Hippocampal formation (tissue), 2 donors: ENCODE measurements at regions not wholly inside any gene's neighbourhood (a gene's known extent, or its start where the extent isn't known, plus 50 kb on each side); places are given as distances from the start of the nearest gene placed in this dataset.
"Not testable (repeated sequence)": the region's sequence is repeated elsewhere in the genome, so short reads cannot be mapped to it uniquely, and the experiment has no call there.

Source experiments
- DNase-seq, 2 donors: peaks; one replicate each; lab custom pipeline; 2025; lab: John Stamatoyannopoulos, UW

DNA sequence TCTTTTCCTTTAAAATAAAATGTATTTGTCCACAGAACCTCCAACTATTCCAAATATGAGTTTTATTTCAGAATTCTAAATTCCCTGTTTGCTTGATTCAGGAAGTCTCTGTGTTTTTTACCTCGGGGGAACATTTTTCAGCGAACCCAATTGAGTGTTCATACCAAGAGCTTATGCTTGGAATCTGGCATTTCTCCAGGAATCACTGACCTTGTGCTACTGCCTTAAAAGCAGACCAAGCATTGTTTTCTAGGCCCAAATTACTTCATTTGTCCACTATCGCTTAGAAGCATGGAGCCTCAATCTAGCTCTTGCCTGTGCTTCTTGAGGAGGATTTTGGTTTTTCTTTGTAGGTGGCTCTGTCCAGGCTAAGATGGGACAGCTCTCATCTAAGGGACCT lies 59.4 kb downstream of the EBLN1 start:
- no peak for DNase-seq

DNA sequence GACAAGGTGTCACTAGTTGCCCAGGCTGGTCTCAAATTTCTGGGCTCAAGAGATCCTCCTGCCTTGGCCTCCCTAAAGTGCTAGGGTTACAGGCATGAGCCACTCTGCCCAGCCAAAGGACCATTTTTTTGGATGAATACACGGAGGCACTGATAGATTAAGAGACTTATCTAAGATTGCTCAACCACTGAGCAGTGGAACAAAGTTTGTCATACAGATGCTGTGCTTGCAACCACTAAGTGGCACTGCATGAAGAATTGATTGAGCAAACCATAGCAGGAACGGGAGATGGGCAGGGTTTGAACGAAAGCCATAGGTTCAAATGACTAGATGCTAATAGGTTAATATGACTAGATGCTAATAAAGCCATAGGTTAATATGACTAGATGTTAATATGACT lies 61.1 kb downstream of the EBLN1 start:
- DNase-seq: no peak

DNA sequence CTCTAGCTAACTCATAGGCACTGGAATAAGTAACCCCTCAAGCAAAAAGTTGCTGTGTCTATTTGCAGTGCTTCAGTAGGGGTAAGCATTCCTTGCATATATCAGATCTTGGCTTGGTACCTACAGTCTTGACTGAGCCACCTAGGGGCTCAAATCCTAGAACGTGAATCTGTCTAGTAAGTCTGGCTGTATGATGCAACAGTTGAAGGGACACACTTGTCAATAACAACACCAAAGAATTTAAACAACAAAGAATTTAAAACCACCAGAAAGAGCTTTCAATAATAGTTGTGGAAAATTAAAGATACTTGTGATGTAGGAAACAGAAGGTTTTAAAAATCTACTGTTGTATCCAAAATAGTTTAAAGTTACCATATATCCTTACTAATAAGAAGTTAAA lies 65.4 kb downstream of the EBLN1 start:
- no peak for DNase-seq

DNA sequence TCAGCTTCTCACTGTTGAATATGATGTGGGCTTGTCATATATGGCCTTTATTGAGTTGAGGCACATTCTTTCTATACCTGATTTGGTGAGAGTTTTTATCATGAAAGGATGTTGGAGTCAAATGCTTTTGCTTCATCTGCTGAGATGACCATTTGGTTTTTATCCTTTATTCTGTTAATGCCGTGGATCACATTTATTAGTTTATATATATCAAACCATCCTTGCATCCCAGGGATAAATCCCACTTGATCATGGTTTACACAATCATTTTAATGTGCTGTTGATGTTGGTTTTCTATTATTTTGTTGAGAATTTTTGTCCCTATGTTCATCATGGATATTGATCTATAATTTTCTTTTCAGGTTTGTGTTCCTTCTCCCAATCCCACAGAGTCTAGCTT lies 67.0 kb downstream of the EBLN1 start:
- no peak for DNase-seq

DNA sequence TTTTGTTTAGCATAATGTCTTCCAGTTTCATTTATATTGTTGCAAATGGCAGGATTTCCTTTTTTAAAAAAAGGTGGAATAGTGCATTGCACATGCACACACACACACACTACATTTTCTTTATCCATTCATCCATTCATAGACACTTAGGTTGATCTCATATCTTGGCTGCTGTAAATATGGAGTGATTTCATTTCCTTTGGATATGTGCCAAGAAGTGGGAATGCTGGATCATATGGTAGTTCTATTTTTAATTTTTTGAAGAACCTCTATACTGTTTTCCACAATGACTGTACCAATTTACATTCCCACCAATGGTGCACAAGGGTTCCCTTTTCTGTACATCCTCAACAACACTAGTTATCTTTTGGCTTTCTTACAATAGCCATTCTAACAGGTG lies 68.9 kb downstream of the EBLN1 start:
- DNase-seq: no peak

DNA sequence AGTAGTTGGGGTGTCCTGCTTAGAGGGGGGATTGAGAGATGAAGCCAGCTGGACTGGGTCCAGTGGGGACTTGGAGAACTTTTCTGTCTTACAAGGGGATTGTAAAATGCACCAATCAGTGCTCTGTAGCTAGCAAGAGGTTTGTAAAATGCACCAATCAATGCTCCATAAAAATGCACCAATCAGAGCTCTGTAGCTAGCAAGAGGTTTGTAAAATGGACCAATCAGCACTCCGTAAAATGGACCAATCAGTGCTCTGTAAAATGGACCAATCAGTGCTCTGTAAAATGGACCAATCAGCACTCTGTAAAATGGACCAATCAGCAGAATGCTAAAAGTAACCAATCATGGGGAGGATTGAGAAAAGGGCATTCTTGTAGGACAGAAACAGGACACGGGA lies 71.9 kb downstream of the EBLN1 start:
- DNase-seq: not testable (repeated sequence)

DNA sequence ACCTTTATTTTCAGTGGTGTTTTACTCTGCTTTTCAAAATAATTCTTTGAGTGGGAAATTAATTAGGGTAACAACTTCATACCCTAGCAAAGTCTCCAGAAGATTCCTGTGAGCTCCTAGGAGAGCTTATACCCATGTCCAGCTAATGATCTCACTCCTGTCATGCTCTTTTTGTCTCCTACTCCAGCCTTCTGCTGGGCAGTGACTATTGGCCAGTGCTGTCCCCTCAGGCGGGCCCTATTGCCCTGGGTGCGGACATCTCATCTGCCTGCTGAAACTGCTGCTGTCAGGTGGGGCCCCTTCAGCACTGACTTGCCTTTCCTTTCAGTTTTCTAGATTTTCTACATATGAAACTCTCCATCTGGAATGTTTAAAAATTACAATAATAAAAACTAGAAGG lies 80.3 kb downstream of the EBLN1 start:
- peak in 1 of 2 donors; percentile 25 for DNase-seq

DNA sequence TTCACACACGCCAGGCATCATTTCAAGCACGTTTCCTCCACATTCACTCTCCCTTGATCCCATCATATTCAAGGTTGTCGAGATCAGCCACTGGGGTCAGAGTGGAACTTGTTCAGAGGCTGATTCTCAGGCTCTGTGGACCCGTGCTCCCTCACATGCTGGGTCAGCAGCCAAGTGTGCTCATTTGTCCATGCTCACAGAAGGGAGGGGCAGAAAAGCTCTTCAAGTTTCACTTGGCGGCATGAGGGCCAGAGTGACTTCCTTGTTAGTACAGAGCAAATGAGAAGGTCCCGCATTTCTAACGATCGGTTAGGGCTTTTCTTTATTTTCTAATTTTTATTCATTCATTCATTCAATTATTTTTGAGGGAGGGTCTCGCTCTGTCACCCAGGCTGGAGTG lies 82.2 kb downstream of the EBLN1 start:
- no peak for DNase-seq

DNA sequence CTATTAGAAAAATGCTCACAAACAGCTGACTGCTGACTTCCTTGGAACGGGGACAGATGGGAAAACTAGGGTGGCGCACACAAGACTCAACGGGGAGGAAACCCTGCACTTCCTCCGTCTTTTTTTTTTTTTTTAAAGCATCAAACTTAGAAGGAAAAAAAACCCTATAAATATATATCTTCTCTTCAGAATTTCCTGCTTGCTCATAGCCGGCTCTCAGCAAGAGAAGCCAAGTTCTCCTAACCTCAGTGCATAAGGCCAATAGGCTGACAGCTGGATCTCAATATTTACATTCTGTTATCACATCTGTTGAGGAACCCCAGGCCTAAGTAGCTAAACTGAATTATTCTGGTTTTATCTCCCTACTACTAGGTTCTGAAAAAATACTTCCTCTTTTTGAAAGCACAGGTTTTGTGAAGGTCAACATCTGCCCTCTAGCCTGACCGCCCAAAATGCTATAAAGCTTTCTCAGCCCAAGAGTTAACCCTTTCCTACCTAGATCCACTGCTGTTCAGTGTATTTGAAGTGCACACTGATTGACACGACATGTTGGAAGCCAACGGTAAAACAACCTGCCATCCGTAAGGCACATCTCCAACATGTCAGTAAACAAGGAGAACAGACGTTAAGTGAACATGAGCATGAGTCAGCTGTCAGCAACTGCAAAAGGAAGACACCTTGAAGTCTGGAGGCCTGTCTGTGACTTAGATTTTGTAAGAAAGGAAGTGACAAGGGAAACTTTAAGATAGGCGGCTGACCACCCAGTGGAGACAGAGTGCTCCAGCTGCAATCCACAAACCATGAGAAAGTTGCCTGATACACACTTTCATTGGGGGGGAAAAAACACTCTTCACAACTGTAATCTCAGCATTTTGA lies 83.8 kb downstream of the EBLN1 start:
- DNase-seq: no peak

DNA sequence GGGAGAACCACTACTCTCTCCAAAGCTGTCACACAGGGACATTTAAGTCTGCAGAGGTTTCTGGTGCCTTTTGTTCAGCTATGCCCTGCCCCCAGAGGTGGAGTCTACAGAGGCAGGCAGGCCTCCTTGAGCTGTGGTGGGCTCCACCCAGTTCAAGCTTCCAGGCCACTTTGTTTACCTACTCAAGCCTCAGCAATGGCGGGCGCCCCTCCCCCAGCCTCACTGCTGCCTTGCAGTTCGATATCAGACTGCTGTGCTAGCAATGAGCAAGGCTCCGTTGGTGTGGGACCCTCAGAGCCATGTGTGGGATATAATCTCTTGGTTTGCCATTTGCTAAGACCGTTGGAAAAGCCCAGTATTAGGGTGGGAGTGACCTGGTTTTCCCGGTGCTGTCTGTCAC lies 87.0 kb downstream of the EBLN1 start:
- DNase-seq: not testable (repeated sequence)

DNA sequence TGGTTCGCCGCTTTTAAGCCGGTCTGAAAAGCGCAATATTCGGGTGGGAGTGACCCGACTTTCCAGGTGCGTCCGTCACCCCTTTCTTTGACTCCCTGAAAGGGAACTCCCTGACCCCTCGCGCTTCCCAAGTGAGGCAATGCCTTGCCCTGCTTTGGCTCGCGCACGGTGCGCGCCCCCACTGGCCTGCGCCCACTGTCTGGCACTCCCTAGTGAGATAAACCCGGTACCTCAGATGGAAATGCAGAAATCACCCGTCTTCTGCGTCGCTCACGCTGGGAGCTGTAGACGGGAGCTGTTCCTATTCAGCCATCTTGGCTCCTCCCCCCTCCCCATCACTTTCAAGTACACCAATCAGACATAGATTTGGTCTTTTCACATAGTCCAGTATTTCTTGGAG lies 88.2 kb downstream of the EBLN1 start:
- DNase-seq: not testable (repeated sequence)

DNA sequence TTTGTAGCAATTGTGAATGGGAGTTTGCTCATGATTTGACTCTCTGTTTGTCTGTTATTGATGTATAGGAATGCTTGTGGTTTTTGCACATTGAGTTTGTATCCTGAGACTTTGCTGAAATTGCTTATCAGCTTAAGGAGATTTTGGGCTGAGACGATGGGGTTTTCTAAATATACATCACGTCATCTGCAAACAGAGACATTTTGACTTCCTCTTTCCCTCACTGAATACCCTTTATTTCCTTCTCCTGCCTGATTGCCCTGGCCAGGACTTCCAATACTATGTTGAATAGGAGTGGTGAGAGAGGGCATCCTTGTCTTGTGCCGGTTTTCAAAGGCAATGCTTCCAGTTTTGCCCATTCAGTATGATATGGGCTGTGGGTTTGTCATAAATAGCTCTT lies 96.6 kb downstream of the EBLN1 start:
- DNase-seq: not testable (repeated sequence)

DNA sequence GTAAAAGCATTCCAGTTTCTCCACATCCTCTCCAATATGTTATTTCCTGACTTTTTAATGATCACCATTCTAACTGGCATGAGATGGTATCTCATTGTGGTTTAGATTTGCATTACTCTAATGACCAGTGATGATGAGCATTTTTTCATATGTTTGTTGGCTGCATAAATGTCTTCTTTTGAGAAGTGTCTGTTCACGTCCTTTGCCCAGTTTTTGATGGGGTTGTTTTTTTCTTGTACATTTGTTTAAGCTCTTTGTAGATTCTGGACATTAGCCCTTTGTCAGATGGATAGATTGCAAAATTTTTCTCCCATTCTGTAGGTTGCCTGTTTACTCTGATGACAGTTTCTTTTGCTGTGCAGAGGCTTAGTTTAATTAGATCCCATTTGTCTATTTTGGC lies 97.7 kb downstream of the EBLN1 start:
- DNase-seq: not testable (repeated sequence)

DNA sequence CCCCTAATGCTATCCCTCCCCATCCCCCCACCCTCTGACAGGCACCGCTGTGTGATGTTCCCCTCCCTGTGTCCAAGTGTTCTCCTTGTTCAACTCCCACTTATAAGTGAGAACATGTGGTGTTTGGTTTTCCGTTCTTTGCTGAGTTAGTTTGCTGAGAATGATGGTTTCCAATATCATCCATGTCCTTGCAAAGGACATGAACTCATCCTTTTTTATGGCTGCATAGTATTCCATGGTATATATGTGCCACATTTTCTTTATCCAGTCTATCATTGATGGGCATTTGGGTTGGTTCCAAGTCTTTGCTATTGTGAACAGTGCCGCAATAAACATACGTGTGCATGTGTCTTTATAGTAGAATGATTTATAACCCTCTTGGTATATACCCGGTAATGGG lies 98.2 kb downstream of the EBLN1 start:
- not testable (repeated sequence) for DNase-seq

DNA sequence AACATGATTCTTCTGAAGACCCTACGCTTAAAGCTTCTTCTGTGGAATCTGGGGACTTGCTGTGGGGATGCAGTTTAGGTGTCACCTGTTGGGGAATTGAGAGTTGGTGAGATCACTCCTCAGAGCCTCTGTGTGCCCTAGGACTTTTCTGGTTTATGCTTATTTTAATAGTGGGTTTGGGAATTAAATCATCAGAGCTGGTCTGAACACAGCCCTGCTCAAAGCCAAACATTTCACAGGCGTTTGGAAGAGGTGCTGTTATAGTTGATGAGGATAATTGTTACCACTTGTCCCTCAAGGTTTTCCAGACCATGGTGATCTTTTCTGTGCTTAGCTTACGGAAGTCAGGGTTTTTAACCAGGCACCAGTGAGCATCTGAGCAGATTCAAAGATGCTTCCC lies 106.1 kb downstream of the EBLN1 start:
- no peak for DNase-seq

DNA sequence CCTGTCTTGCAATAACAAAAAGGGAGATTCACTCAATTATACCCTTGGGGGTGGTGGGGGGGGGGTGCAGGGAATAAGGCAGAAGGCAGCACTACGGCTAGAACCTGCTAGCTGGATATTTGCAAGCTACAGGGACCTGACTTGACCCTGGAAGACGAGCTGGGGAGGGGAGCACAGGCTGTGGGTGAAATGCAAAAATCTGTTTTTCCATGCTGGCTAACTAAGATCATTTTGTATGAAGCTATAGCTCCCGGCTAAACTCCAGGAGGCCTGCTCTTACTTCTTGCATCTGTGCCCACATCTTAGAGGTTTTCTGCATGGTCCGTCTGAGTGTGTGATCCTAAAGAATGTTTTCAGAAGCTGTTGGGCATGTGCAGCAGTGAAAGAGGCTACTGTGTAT lies 106.6 kb downstream of the EBLN1 start:
- no peak for DNase-seq

DNA sequence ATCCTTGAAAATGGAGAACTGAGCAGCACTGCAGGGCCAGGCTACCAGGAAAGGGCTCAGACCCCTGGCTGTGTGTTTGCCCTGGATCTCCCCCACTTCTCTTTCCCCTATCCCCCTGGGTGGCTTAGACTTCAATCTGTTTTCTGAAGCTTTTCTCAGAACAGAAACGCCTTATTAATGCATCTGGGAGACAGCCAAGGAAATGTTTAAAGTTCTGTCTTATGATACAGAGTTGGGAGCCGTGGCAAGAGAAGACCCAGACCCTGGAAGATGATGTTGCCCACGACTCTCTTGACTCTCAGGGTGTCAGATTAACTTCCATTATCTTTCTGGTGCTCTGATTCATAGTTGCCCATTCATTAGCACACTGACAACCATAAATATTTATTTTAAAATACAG lies 107.1 kb downstream of the EBLN1 start:
- no peak for DNase-seq

DNA sequence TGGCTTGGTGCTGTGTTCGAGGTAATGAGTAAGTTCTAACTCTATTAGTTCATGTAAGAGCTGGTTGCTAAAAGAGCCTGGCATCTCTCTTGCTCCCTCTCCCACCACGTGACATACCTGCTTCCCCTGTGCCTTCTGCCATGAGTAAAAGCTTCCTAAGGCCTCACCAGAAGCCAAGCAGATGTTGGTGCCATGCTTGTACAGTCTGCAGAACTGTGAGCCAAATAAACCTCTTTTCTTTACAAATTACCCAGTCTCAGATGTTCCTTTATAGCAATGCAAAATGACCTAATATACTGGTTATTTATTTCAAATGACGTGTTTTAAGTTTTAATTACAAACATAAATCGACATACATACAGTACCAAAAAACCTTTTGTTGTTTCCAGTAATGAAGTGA lies 101.7 kb upstream of the DNAJC1 start:
- DNase-seq: no peak

DNA sequence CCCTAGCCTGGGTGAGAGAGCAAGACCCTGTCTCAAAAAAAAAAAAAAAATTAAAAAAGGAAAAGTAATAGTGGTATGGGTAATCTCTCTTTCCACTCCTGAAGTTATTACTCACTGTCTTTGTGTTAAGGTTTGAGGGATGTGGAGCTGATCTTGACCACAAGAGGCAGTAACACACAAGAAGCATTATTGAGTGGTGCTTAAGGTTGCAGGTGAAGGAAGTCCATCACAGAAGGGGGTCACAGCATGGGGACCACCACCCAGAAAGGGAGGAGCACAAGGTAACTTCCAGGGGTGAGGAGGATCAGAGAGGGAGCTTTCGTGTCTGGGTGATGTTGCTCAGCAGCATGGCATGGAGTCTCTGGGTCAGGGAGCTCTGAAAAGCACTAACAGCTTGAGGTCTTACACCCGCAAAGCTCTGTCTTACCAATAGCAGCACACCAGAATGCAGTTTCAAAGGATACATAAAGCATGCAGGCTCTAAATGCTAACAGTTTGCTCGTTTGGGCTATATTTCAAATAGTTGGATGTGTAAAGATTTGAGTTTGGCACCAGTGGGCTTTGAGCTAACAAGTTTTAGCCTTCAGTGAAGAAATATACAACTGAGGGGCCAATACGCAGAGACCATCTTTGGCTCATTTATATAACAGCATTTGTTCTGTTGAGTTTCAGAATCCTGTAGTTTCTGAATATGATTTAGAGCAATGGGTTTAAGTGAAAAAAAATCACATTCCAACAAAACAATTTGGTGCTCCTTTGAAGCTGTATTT lies 100.4 kb upstream of the DNAJC1 start:
- no peak for DNase-seq

DNA sequence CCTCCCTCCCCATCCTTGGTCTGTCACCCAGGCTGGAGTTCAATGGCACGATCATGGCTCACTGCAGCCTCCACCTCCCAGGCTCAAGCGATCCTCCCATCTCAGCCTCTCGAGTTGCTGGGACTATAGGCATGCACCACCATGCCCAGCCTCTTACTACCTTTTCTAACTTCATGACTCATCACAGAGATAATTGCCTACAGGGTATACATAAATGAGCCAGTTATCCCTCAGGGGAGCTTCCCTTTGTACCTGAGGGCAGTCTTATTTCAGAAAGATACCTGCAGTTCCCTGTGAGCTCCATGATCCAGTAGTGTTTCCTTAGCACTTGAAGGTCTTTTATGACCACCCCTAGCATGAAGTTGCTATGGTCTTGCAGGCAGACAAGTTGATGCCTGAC lies 94.2 kb upstream of the DNAJC1 start:
- no peak for DNase-seq

DNA sequence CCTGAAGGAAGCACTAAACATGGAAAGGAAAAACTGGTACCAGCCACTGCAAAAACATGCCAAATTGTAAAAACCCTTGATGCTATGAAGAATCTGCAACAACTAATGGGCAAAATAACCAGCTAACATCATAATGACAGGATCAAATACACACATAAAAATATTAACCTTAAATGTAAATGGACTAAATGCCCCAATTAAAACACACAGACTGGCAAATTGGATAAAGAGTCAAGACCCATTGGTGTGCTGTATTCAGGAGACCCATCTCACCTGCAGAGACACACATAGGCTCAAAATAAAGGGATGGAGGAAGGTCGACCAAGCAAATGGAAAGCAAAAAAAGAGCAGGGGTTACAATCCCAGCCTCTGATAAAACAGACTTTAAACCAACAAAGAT lies 87.7 kb upstream of the DNAJC1 start:
- DNase-seq: not testable (repeated sequence)

DNA sequence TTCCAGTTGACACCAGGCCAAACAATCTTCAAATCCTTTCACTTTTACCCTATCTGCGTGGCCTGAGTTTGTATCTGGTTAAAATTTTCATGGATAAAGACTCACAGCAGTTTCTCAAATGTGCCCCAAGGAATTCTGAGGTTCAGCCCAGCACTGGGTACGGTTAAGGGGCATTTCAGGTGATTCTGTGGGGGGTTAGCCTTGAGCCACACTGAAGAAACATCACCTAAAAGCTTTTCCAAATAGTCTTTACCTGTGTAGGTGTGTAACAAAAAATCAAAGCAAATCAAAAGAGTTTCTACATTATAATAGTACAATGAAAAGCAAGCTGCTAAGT lies 83.8 kb upstream of the DNAJC1 start:
- no peak for DNase-seq

DNA sequence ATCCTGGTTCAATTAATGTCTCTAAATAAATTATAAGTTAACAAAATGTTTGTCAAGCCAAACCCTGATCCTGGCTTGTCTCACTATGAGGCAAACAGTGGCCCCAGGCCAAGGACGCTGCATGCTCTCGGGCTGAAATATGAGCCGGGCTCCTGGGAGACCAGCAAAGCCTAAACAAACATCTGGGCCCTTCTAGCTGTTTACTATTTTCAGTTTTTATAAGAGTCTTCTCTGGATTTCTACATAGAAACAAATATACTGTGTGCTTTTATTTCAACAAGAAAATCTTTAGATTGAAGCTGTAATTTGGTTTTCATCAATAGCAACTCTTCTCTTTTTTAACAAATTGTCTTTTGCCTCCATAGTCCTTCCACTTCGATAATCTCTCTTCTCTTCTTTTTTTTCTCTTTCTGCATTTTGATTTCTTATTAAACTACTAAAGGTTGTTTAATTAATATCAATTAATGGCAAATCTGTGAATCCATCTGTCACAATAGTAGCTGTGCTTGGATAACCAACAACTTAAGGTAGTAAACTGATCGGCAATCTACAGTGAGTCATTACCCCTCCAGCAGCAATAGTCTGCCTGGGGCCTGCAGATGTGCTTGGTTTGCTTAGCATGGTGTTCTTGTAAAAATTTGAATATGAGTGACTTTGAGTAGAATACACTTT lies 83.3 kb upstream of the DNAJC1 start:
- DNase-seq: peak; percentile 5 to 23
